Kidney (tissue), 13 donors: ENCODE measurements at regions not wholly inside any gene's neighbourhood (a gene's known extent, or its start where the extent isn't known, plus 50 kb on each side); places are given as distances from the start of the nearest gene placed in this dataset.

Experiments
- DNase-seq, 5 donors: peaks; one replicate each; pipeline ENCODE4 v3.0.0-alpha.2; 2013 to 2020
- FAIRE-seq: peaks from 2 replicates; lab custom pipeline; 2012; peaks lifted over from hg19 to GRCh38; lab: Jason Lieb, UNC
- H3K27ac ChIP-seq, 2 donors: one replicate each; pipeline ENCODE4 v1.7.0; 2013; ENCODE audit warnings: low read depth in 2 of 2, low read length in 2 of 2, inconsistent platforms in 1 of 2
- H3K27me3 ChIP-seq: one replicate; pipeline ENCODE4 v1.7.1; 2013; ENCODE audit warnings: low read length, inconsistent platforms; ENCODE audit not compliant: control insufficient read depth, insufficient read depth
- H3K36me3 ChIP-seq, 3 donors: one replicate each; pipeline versions ENCODE4 v1.7.0 to v1.7.1; 2013; ENCODE audit warnings: low read length in 3 of 3, control low read depth in 1 of 3, inconsistent platforms in 1 of 3; ENCODE audit not compliant: insufficient read depth in 3 of 3, control insufficient read depth in 2 of 3
- H3K4me1 ChIP-seq, 3 donors: one replicate each; pipeline versions ENCODE4 v1.7.0 to v1.7.1; 2013; ENCODE audit warnings: low read length in 3 of 3, inconsistent platforms in 1 of 3, low read depth in 1 of 3; ENCODE audit not compliant: control insufficient read depth in 2 of 3, insufficient read depth in 2 of 3
- H3K4me3 ChIP-seq, 3 donors: one replicate each; pipeline versions ENCODE4 v1.7.0 to v1.8.1; 2013; ENCODE audit warnings: low read length in 3 of 3, control low read depth in 1 of 3, inconsistent platforms in 1 of 3
- H3K9ac ChIP-seq, 3 donors: one replicate each; pipeline versions ENCODE4 v1.7.0 to v1.7.1; 2013; ENCODE audit warnings: low read length in 3 of 3, control low read depth in 1 of 3, inconsistent platforms in 1 of 3
- H3K9me3 ChIP-seq, 3 donors: one replicate each; pipeline versions ENCODE4 v1.7.0 to v1.7.1; 2013; ENCODE audit warnings: low read length in 3 of 3, control low read depth in 1 of 3, inconsistent platforms in 1 of 3; ENCODE audit not compliant: control insufficient read depth in 2 of 3, insufficient read depth in 1 of 3
- CTCF ChIP-seq: IDR thresholded peaks from 3 replicates; pipeline ENCODE4 v1.5.1; 2012; ENCODE audit warnings: mild to moderate bottlenecking, moderate library complexity, borderline replicate concordance; ENCODE audit not compliant: insufficient read depth; ENCODE audit errors: extremely low read depth
- intact Hi-C: fragments of 100-400 bp; cut with DNase I; formaldehyde crosslinking; loops from one replicate; pipeline ENCODE4 v1.11.1; 2022
- donor health status: control.
- donor health status: control.
- donor health status: control.
- donor health status: control.
- donor health status: control.
- donor health status: DM: yes; HTN: yes; CAD: no.
- donor health status: Normal renal cell carcinoma (clear cell type).

GRCh38 chr12:60194678-60195077 lies 598.8 kb downstream of the SLC16A7 start:
- DNase-seq (no peak), FAIRE-seq (no peak)
- H3K27ac ChIP-seq, result no peak overlapping the region
- no peak overlapping the region for H3K9ac ChIP-seq
- no peak overlapping the region for H3K4me3 ChIP-seq
- intact Hi-C loops, result no loop called here
- H3K36me3 ChIP-seq, result no peaks in the 10 kb centered on the region
- H3K9me3 ChIP-seq, result no peaks in the 10 kb centered on the region
- H3K4me1 ChIP-seq, result no peaks in the 10 kb centered on the region
- no peaks in the 10 kb centered on the region for H3K27me3 ChIP-seq
- no peak for TF ChIP-seq CTCF

DNA sequence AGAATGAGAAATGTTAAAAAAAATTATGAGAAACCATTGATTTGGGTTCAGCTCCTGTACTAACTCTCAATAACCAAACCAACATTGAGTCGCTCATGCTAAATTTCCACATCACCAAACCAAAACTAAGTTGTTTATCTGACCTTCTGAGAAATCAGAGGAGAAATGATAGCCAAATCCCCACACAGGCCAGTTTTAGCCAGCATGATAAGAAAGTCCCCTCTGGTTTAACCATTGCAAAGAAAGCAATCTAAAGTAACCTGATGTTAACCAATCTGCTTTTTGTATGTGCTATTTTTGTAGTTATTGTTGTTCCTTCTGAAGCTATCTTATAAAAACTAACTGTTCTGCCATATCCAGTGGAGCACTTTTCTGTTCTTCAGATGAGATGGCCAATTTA lies 599.7 kb downstream of the SLC16A7 start:
- Histone ChIP-seq H3K4me1 (no peaks in the 10 kb centered on the region), H3K27ac (no peak overlapping the region), H3K9me3 (no peaks in the 10 kb centered on the region), H3K36me3 (no peaks in the 10 kb centered on the region), H3K4me3 (no peak overlapping the region), H3K27me3 (no peaks in the 10 kb centered on the region), H3K9ac (no peak overlapping the region)
- FAIRE-seq, result no peak
- intact Hi-C loops, result no loop called here
- no peak for DNase-seq
- TF ChIP-seq CTCF, result no peak

- Histone ChIP-seq H3K4me3 (no peak overlapping the region), H3K27me3 (no peaks in the 10 kb centered on the region), H3K4me1 (no peaks in the 10 kb centered on the region), H3K36me3 (no peaks in the 10 kb centered on the region), H3K9me3 (no peaks in the 10 kb centered on the region), H3K9ac (no peak overlapping the region), H3K27ac (no peak overlapping the region)
- FAIRE-seq, result no peak
- intact Hi-C loops, result no loop called here
- no peak for DNase-seq
- TF ChIP-seq CTCF, result no peak
These were observed 600.5 kb downstream of the SLC16A7 start for GRCh38 chr12:60196366-60196765.

DNA sequence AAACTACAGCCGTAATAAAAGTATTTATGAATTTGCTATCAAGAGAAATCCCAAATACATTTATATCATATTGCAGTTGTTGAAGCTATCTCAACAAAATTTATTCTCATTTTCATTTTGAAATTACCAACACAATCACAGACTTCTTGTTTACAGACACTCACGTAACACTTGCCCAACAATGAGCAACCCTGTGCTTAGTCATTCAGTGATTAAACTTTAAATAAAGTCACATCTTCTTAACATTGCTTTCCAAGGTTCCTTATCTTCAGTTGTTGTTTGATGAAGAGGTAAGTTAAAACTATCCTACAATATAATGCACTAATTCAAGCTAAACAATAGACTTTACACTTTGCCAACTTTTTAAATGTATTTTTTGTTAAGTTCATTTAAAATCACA lies 601.8 kb downstream of the SLC16A7 start:
- no peak overlapping the region for H3K27ac ChIP-seq
- H3K4me3 ChIP-seq, result no peak overlapping the region
- no peak for DNase-seq
- no peaks in the 10 kb centered on the region for H3K36me3 ChIP-seq
- intact Hi-C loops, result no loop called here
- H3K9me3 ChIP-seq, result no peaks in the 10 kb centered on the region
- TF ChIP-seq CTCF, result no peak
- no peaks in the 10 kb centered on the region for H3K27me3 ChIP-seq
- peak; percentile 46 for FAIRE-seq
- no peak overlapping the region for H3K9ac ChIP-seq
- H3K4me1 ChIP-seq, result no peaks in the 10 kb centered on the region
